Lower leg skin (tissue), 4 donors: ENCODE measurements at regions not wholly inside any gene's neighbourhood (a gene's known extent, or its start where the extent isn't known, plus 50 kb on each side); places are given as distances from the start of the nearest gene placed in this dataset.
"Not testable (repeated sequence)": the region's sequence is repeated elsewhere in the genome, so short reads cannot be mapped to it uniquely, and the experiment has no call there.

Experiments used
- DNase-seq, 2 donors: peaks; one replicate each; pipeline ENCODE4 v3.0.0-alpha.2; 2019; ENCODE audit warnings: low spot score in 2 of 2
- H3K4me3 ChIP-seq: fragments of 200-600 bp; sonication (generic); 2 replicates; pipeline ENCODE4 v1.5.1; 2017; ENCODE audit warnings: mild to moderate bottlenecking, low read depth; ENCODE audit not compliant: poor library complexity, severe bottlenecking
- CTCF ChIP-seq, 3 donors: fragments of 450-650 bp; IDR thresholded peaks; one replicate each; pipeline ENCODE4 v1.5.1; 2016; ENCODE audit warnings: antibody characterized with exemption in 3 of 3, mild to moderate bottlenecking in 3 of 3, moderate library complexity in 2 of 3
- POLR2A ChIP-seq, 2 donors: fragments of 450-650 bp; IDR thresholded peaks; one replicate each; pipeline ENCODE4 v1.6.1; 2016 to 2017; ENCODE audit warnings: antibody characterized with exemption in 2 of 2, mild to moderate bottlenecking in 1 of 2, moderate library complexity in 1 of 2
- WGBS, 2 donors: methylation state at CpG; one replicate each; pipeline ENCODE4 v1.1.5; 2018; 5-methylcytosine and 5-hydroxymethylcytosine counted together
- intact Hi-C: fragments of 100-400 bp; cut with DNase I; formaldehyde crosslinking; loops from one replicate; pipeline ENCODE4 v1.15.0; 2023; ENCODE audit warnings: low total_unique reads

- no peak for DNase-seq
- WGBS, 2 donors, result 79 to 84% methylated on average over 7 of the region's 7 CpGs
- TF ChIP-seq POLR2A (IDR thresholded peaks at IDR 0.05) (no peak), CTCF (IDR thresholded peaks at IDR 0.05) (no peak)
- intact Hi-C loops, result no loop called here
- no peak overlapping the region for H3K4me3 ChIP-seq
These were observed 2097.0 kb downstream of the PCDH9 start for GRCh38 chr13:65133094-65133493.

- no peak for DNase-seq
- TF ChIP-seq POLR2A (IDR thresholded peaks at IDR 0.05) (no peak), CTCF (IDR thresholded peaks at IDR 0.05) (no peak)
- H3K4me3 ChIP-seq, result no peak overlapping the region
- 12 to 51% methylated on average over 1 of the region's 1 CpG for WGBS, 2 donors
- intact Hi-C loops, result no loop called here
These were observed 2104.9 kb downstream of the PCDH9 start for GRCh38 chr13:65125236-65125635.

GRCh38 chr13:65112531-65112941, 2117.6 kb downstream of the PCDH9 start:
- no peak overlapping the region for H3K4me3 ChIP-seq
- TF ChIP-seq CTCF (IDR thresholded peaks at IDR 0.05) (no peak), POLR2A (IDR thresholded peaks at IDR 0.05) (no peak)
- intact Hi-C loops, result no loop called here
- no peak for DNase-seq
- 62 to 63% methylated on average over 3 of the region's 3 CpGs for WGBS, 2 donors

GRCh38 chr13:65112123-65112522, 2118.0 kb downstream of the PCDH9 start:
- TF ChIP-seq CTCF (IDR thresholded peaks at IDR 0.05), result no peak
- TF ChIP-seq POLR2A (IDR thresholded peaks at IDR 0.05), result no peak
- intact Hi-C loops, result no loop called here
- no peak overlapping the region for H3K4me3 ChIP-seq
- 69 to 96% methylated on average over 1 of the region's 1 CpG for WGBS, 2 donors
- no peak for DNase-seq

- TF ChIP-seq POLR2A (IDR thresholded peaks at IDR 0.05), result no peak
- TF ChIP-seq CTCF (IDR thresholded peaks at IDR 0.05), result no peak
- intact Hi-C loops, result no loop called here
- WGBS, 2 donors, result 60 to 77% methylated on average over 1 of the region's 1 CpG
- no peak for DNase-seq
- H3K4me3 ChIP-seq, result no peak overlapping the region
These were observed 2118.9 kb downstream of the PCDH9 start for GRCh38 chr13:65111223-65111622.

GRCh38 chr13:65104436-65104835, 2125.7 kb downstream of the PCDH9 start:
- H3K4me3 ChIP-seq, intact Hi-C loops, DNase-seq: not testable (repeated sequence)
- WGBS, 2 donors, result 67 to 75% methylated on average over 3 of the region's 3 CpGs
